ENCODE measurements at regions not wholly inside any gene's neighbourhood (a gene's known extent, or its start where the extent isn't known, plus 50 kb on each side); places are given as distances from the start of the nearest gene placed in this dataset.
A peak's percentile ranks its signal among the peaks of the same experiment; 100 is the strongest.
"Not testable (repeated sequence)": the region's sequence is repeated elsewhere in the genome, so short reads cannot be mapped to it uniquely, and the experiment has no call there.

DNA sequence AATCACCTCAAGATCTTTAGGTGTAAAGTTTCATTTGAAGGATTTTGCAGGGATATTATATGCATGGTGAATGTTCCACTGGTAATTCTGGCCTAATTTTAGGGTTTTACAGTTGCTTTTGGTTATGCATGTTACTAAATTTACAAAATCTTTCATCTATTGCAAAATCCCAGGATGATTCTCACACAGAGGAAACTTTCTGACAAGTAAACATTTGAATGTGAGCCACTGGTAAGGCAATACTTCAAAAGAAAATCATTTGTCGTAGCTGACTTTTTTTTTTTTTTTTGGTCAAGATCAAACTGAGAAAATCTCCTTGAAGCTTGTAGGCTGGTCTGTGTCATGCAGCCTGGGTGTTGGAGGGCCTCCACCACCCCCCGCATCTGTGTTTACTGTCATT lies 141.9 kb upstream of the EXOC2 start:
- Histone ChIP-seq H3K4me3 (ENCODE audit: low read depth, low read length) (no peak overlapping the region), H3K27me3 (replicated peaks; ENCODE audit: control insufficient read depth, insufficient read depth, low read length) (no peaks in the 10 kb centered on the region), H3K9me3 (no peaks in the 10 kb centered on the region), H3K4me1 (0 out of 2 replicates have a peak, but pooled peaks cover 8% of the 10 kb centered on the region), H3K36me3 (ENCODE audit: control insufficient read depth, insufficient read depth, low read length) (no peaks in the 10 kb centered on the region)
- intact Hi-C loops (cut with micrococcal nuclease; ENCODE audit: unreplicated experiment): no loop called here
- no peaks in the 10 kb centered on the region for H3K36me3 Mint-ChIP-seq (ENCODE audit: insufficient read depth, unreplicated experiment)
- ChIA-PET POLR2A (no interaction called here), CTCF (no interaction called here)
- no TSS peak for BruUV-seq (replicated peaks)
- peaks cover 11% of the 10 kb centered on the region for H3K9me3 Mint-ChIP-seq (ENCODE audit: unreplicated experiment)
- no peak for DNase-seq
- TF ChIP-seq, protein P1, sequence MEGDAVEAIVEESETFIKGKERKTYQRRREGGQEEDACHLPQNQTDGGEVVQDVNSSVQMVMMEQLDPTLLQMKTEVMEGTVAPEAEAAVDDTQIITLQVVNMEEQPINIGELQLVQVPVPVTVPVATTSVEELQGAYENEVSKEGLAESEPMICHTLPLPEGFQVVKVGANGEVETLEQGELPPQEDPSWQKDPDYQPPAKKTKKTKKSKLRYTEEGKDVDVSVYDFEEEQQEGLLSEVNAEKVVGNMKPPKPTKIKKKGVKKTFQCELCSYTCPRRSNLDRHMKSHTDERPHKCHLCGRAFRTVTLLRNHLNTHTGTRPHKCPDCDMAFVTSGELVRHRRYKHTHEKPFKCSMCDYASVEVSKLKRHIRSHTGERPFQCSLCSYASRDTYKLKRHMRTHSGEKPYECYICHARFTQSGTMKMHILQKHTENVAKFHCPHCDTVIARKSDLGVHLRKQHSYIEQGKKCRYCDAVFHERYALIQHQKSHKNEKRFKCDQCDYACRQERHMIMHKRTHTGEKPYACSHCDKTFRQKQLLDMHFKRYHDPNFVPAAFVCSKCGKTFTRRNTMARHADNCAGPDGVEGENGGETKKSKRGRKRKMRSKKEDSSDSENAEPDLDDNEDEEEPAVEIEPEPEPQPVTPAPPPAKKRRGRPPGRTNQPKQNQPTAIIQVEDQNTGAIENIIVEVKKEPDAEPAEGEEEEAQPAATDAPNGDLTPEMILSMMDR (IDR thresholded peaks at IDR 0.05; ENCODE audit: insufficient read depth in 1 of 2, low read depth in 1 of 2, low read length in 1 of 2, severe bottlenecking in 1 of 2, unreplicated experiment in 1 of 2): no peak
- peaks cover 2% of the 10 kb centered on the region for H3K27me3 Mint-ChIP-seq (ENCODE audit: insufficient read depth, unreplicated experiment)
- no peaks in the 10 kb centered on the region for H3K4me1 Mint-ChIP-seq (ENCODE audit: low read depth, unreplicated experiment)
- H3K27ac Mint-ChIP-seq (ENCODE audit: unreplicated experiment): no peak overlapping the region
- no peak overlapping the region for H3K4me3 Mint-ChIP-seq (ENCODE audit: unreplicated experiment)

DNA sequence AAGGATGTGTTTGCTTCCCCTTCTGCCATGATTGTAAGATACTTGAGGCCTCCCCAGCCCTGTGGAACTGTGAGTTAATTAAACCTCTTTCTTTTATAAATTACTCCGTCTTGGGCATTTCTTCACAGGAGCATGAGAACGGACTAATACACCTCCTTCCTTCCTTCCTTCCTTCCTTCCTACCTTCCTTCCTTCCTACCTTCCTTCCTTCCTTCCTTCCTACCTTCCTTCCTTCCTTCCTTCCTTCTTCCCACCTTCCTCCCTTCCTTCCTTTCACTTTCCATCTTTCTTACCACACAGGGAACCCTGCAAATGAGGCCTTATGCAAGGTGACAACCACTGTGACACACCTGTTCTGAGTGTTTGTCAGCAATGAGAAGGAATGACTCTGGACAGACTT lies 141.3 kb upstream of the EXOC2 start:
- CTCF ChIA-PET: no interaction called here
- no peaks in the 10 kb centered on the region for H3K4me1 Mint-ChIP-seq (ENCODE audit: low read depth, unreplicated experiment)
- no peak overlapping the region for H3K4me3 Mint-ChIP-seq (ENCODE audit: unreplicated experiment)
- POLR2A ChIA-PET: no interaction called here
- BruUV-seq (replicated peaks): no TSS peak
- Histone ChIP-seq H3K4me1 (0 out of 2 replicates have a peak, but pooled peaks cover 8% of the 10 kb centered on the region), H3K27me3 (replicated peaks; ENCODE audit: control insufficient read depth, insufficient read depth, low read length) (no peaks in the 10 kb centered on the region), H3K36me3 (ENCODE audit: control insufficient read depth, insufficient read depth, low read length) (no peaks in the 10 kb centered on the region), H3K9me3 (no peaks in the 10 kb centered on the region), H3K4me3 (ENCODE audit: low read depth, low read length) (no peak overlapping the region)
- H3K36me3 Mint-ChIP-seq (ENCODE audit: insufficient read depth, unreplicated experiment): no peaks in the 10 kb centered on the region
- intact Hi-C loops (cut with micrococcal nuclease; ENCODE audit: unreplicated experiment): no loop called here
- H3K27me3 Mint-ChIP-seq (ENCODE audit: insufficient read depth, unreplicated experiment): peaks cover 2% of the 10 kb centered on the region
- peaks cover 11% of the 10 kb centered on the region for H3K9me3 Mint-ChIP-seq (ENCODE audit: unreplicated experiment)
- H3K27ac Mint-ChIP-seq (ENCODE audit: unreplicated experiment): peak overlapping the region; percentile 6
- DNase-seq: no peak
- TF ChIP-seq, protein P1 (IDR thresholded peaks at IDR 0.05; ENCODE audit: insufficient read depth in 1 of 2, low read depth in 1 of 2, low read length in 1 of 2, severe bottlenecking in 1 of 2, unreplicated experiment in 1 of 2): no peak

DNA sequence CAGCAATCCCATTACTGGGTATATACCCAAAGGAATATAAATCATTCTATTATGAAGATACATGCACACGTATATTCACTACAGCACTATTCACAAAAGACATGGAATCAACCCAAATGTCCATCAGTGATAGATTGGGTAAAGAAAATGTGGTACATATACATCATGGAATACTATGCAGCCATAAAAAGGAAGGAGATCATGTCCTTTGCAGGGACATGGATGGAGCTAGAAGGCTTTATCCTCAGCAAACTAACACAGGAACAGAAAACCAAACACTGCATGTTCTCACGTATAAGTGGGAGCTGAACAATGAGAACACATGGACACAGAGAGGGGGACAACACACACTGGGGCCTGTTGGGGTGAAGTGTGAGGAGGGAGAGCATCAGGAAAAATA lies 139.9 kb upstream of the EXOC2 start:
- H3K9me3 ChIP-seq; BruUV-seq (replicated peaks); H3K4me3 ChIP-seq (ENCODE audit: low read depth, low read length); H3K4me1 Mint-ChIP-seq (ENCODE audit: low read depth, unreplicated experiment); H3K4me3 Mint-ChIP-seq (ENCODE audit: unreplicated experiment); H3K27me3 Mint-ChIP-seq (ENCODE audit: insufficient read depth, unreplicated experiment); H3K4me1 ChIP-seq; H3K27ac Mint-ChIP-seq (ENCODE audit: unreplicated experiment); H3K36me3 Mint-ChIP-seq (ENCODE audit: insufficient read depth, unreplicated experiment); intact Hi-C loops (cut with micrococcal nuclease; ENCODE audit: unreplicated experiment); H3K36me3 ChIP-seq (ENCODE audit: control insufficient read depth, insufficient read depth, low read length); DNase-seq; POLR2A ChIA-PET; CTCF ChIA-PET; H3K27me3 ChIP-seq (replicated peaks; ENCODE audit: control insufficient read depth, insufficient read depth, low read length): not testable (repeated sequence)
- peaks cover 11% of the 10 kb centered on the region for H3K9me3 Mint-ChIP-seq (ENCODE audit: unreplicated experiment)
